ENCODE measurements at regions not wholly inside any gene's neighbourhood (a gene's known extent, or its start where the extent isn't known, plus 50 kb on each side); places are given as distances from the start of the nearest gene placed in this dataset.

GRCh38 chr13:55234311-55234710 lies 1906.4 kb upstream of the PRR20A start (continued):
- no peak for TF ChIP-seq CHD7 (IDR thresholded peaks at IDR 0.05; ENCODE audit: insufficient replicate concordance, low read length)
- no peak for TF ChIP-seq SUZ12 (IDR thresholded peaks at IDR 0.05; ENCODE audit: low read length)
- TF ChIP-seq JUN (IDR thresholded peaks at IDR 0.05; ENCODE audit: low read depth, low read length) = no peak
- TF ChIP-seq HDAC6 (IDR thresholded peaks at IDR 0.05; ENCODE audit: low read depth, low read length) = no peak
- TF ChIP-seq SIRT6 (IDR thresholded peaks at IDR 0.05; ENCODE audit: low read length) = no peak
- no peak for TF ChIP-seq POU5F1 (IDR thresholded peaks at IDR 0.05; ENCODE audit: low read depth, low read length)

All from H1 (cell line).